ENCODE measurements at regions not wholly inside any gene's neighbourhood (a gene's known extent, or its start where the extent isn't known, plus 50 kb on each side); places are given as distances from the start of the nearest gene placed in this dataset.

DNA sequence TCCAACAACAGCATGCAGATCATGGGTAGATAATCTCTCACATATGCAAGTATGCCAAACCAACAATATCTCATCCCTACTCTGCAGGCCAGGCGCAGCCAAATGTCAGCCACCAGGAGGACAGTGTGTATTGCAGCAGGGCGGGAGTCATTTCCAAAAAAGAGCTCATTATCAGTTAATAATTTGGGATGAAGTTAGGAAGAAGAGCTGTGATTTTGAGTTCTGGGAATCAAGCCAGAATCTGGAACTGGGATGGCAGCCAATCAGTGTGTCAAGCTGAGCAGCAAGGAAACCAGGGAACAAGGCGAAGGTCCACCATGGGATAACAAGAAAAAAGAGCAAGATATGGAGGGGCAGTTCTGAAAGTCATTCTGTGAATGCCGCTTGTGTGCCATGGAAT is 88.2 kb upstream of the CAMK2D start:
- DNase-seq: no peak

DNA sequence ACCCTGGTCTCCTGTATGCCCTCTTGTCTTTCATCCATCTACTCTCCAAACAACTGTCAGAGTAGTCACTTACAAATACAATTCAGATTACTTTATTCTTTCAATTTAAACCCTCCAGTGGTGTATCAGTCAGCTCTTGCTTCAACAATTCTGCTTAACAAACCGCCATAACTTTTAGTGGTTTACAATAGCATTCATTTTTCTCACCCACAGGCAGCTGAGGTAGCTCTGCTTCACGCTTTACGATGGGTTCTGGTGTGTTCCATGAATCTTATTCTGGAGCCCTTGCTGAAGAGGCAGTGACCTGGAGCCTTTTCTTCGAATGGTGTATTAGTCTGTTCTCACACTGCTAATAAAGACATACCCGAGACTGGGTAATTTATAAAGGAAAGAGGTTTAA is 86.2 kb upstream of the CAMK2D start:
- no peak for DNase-seq

DNA sequence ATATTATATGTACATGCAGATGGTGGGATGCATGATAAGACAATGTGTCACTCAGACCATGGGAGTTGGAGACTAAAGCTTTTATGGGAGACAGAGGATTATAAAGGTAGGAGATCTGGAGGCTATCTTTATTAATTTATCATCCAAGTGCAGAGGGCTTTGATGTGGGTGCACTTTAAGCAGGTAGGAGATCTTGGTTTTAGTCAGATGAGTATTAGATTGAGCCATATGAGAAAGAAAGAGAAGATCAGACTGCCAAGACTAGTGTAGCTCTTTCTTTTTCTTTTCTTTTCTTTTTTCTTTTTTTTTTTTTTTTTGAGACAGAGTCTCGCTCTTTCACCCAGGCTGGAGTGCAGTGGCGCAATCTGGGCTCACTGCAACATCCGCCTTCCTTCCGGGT is 84.9 kb upstream of the CAMK2D start:
- no peak for DNase-seq

DNA sequence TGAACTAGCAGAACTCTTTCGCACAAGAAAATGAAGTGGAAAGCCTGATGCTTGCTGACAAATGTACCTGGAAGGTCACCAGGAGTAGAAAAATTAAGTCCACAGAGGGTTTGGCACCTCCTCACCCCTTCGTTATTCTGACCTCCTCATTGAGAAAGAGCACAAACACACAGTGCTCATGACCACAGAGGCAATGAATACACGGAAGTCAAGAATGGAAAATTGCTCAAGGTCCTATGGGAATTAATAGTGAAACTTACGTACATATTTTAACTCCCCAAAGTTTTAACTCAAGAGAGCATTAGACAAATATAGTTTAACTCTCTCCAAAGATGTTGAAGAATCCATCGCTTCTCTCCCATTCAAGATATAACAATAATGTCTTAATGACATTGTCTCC is 83.6 kb upstream of the CAMK2D start:
- DNase-seq: no peak

DNA sequence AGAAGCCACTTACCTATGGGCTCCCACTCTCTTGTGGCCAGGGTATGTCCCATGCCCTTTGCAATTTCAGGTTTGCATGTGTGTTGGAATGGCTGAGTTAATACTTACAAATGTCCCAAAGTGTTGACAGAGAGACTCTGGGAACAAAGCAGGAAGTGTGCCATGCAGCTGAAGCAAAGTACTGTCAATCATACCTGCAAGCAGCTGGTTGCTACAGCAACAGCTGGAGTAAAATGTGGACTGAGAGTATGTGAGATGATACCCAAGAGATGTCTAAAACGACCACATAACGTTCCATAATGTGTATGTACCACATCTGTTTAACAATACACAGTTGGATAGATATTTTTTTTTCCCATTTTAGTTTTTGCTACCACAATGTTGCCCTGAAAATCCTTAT is 82.8 kb upstream of the CAMK2D start:
- DNase-seq: no peak

DNA sequence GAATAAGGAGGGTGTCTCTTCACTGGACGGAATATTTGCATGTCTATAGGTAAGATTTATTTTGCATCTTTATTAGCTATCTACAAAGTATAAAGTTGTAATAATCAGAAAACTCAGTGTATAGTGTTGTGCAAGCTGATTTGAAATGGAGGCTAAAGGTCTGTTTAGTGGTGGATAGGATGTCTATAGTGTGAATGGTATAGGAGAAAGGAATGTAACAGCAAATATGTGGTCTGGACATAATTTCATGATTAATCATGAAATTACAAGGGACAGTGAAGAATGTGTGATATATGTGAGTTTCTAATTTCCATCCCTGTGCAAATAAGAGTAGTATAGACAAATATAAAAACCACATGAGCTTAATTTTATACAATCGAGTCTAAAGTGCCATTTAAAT is 79.3 kb upstream of the CAMK2D start:
- DNase-seq: no peak

DNA sequence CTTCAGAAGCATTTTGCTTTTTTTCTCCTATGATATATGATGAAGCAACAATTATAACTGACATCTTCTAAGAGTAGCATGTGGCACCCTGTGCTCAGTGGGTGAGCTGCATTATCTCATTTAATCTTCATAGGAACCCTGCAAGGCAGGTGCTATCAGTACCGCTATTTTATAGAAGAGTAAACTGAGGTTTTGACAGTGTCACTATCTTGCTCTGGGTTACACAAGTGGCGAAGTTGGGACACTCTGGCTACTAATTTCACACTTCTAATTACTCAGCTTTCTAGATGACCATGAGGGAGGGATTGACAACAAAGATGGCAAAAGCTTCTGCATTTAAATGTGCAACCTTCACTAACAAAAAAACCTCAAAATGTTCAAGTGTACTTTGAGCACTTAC is 76.9 kb upstream of the CAMK2D start:
- no peak for DNase-seq

DNA sequence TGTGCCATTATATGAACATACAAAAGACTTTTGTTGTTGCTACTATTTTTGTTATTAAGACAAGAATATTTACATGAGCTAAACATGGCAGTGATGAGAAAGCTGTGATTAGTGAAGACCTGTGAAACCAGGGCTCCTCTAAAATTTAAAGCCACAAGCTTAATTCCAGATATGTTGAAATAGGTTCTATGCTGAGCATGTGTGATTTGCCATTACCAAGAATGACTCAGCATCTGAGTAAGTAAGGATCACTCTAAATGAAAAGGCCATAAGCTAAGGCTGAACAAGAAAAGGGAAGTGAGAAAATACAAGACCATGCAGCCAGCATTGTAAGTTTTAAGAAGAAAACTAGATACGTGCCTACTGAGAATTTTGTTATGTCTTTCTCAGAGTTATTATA is 75.9 kb upstream of the CAMK2D start:
- no peak for DNase-seq

DNA sequence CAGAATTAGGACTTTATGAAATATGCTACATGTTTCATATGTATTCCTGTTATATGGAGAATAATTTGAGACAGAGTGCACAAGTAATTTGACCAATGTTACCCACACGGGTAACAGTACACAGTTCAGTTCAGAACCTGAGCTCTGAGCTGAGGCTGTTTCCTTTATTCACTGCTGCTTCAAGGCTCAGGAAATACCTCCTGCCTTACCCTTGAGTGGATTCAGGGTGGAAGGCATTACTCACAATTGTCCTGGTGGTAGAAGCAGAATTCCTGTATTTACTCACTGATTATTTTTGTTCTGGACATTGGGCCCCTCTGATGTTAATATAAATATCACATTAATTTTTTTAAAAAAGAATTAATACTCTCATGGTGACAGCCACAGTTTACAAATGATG is 73.5 kb upstream of the CAMK2D start:
- no peak for DNase-seq

DNA sequence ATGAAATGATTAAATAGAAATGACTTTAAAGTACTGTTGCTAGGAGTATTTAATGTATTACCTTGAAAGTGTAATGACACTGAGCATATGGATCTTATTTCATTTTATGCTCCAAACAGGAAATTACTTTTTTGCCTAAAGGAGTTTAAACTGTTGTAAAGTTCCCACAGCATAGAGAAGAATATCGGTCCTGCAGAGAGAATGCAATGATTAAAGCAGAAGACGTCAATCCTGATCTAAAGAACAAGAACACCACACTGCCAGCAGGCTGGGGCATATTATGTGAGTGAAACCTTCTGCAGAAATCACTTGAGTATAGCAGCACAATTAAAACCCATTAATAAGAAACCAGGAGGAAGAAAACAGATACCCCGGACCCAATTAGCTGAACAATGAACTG is 72.8 kb upstream of the CAMK2D start:
- DNase-seq: no peak

DNA sequence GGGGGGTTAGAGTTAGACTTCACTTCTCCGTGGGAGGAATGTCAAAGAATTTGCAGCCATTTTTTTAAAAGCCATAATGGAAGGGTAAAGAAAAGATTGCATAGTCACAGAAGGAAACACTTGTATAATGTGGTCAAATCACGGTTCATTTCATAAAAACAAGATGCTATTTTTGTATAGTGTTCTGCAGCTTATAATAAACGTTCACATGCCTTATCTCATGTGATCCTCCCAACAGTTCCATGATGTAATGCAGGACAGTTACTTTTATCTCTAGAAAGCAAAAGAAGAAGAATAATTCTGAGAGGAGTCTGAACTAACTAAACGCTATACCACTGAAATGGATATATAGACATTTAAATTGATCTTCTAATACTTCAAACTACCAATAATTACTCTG is 71.3 kb upstream of the CAMK2D start:
- DNase-seq: no peak

DNA sequence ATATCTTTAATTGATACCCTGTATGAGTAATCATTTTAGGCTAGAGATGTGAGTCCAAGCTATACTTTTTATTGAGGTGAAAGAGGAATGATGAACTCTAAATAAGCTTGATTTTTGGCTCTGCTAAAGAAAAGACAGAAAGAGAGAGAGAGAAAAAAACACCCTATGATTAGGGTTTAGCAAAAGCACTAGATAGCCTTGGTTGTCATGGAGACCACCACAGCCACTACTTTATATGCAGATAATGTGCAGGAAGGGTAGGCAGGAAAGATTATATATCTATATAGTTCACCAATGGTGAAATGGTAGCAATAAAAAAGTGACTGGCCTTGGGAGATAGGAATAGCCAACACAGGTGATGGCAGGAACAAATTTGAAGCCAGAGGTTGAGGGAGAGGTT is 69.9 kb upstream of the CAMK2D start:
- no peak for DNase-seq

DNA sequence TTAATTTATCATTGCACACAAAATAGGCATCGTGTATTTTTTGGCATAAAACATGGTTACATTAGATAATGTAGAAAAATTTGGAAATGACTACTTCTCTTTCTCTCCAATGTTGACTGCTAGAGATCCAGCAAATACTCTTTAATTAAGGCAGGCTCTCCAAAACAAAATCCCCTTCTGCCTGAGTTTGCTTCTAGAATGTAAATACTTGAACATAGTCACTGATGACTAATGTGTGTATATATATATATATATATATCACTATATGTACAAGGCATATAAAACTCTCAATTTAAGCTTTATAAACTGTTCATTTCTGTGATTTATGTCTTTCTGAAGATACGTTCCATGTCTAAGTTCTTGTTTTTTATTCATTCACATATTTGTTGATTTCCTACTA is 67.2 kb upstream of the CAMK2D start:
- DNase-seq: no peak

DNA sequence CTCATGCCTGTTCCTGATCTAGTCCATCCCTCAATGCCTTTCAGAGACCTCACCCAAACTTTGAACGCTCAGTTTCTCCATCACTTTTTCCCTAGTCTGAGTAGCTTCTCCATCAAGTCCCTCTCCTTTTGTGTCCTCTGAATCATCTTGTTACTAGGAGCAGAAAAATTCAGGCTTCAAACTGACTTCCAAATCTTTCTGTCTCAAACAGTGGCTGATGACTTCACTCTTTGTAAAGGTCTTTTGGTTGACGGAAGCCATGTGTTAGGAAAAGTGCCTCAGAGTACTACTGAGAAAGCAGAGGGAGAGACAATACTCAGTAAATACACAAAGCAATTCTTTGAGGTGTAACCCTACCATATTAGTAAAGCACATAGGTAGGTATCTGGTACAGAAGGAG is 65.7 kb upstream of the CAMK2D start:
- no peak for DNase-seq

DNA sequence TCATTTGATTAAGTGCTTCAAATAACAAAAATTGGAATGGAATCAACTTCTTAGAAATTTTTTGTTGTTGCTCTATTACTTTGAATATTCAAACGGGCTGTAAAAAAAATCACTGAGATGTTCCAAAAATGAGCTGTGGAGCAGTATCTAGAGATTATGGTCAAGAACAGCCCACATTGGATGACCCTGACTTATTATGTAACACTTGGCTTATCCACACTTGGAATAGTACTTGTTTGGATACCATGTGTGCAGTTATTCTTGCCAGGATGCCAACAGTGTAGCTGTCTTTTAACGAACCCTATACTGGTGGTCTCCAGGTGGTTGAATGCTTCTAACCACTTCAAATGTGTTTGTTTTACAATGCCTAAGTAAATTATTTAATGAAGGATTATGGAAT is 64.9 kb upstream of the CAMK2D start:
- no peak for DNase-seq

DNA sequence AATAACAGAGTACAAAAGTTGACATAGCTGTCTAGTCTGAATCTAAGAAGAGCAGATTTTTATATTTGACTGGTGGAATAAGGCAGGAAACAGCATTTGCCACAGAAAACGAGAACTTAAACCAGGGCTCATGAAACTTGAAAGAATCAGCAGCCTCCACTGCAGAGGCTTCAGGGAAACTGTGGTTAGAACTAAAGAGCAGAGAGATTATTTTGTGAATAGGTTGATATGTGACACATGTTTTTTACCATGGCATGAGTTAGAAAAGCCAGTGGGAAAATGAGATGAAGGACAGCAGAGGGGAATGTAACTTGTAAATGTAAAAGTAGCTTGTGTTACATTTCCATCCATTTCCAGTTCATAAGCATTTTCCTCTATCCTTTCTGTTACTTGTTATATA is 63.7 kb upstream of the CAMK2D start:
- DNase-seq: peak; percentile 31

DNA sequence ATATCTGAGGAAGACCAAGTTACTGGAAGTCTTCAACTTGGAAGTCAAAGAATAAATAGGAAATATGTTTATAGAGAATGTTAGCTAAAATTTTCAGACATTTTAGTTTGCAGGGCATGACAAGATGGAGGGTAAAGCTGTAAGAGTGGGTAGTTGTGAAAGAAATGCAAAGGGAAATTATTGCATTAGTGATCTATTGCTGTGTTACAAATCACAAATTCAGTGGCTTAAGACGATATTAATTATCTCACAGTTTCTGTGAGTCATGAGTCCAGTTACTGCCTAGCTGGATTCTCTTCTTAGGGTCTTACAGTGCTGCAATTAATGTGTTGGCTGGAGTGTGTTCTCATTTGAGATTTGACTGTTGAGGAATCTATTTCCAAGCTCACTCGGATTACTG is 62.9 kb upstream of the CAMK2D start:
- no peak for DNase-seq

DNA sequence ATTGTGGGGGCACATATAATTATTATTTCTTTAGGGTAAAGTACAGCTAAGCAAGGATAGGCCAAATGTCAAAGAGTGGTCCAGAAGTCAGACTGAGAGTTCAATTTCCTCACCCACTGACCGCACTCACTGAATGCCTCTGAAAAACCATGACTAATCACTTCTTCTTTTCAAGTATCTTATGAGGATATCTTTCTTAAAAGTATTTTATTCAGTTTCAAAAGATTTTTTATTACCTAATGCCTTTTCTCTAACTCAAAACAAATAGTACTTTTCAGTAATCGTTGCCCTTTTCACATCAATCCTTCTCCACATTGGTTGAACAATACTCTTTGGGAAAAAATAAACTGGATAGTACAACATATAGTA is 61.7 kb upstream of the CAMK2D start:
- DNase-seq: no peak

DNA sequence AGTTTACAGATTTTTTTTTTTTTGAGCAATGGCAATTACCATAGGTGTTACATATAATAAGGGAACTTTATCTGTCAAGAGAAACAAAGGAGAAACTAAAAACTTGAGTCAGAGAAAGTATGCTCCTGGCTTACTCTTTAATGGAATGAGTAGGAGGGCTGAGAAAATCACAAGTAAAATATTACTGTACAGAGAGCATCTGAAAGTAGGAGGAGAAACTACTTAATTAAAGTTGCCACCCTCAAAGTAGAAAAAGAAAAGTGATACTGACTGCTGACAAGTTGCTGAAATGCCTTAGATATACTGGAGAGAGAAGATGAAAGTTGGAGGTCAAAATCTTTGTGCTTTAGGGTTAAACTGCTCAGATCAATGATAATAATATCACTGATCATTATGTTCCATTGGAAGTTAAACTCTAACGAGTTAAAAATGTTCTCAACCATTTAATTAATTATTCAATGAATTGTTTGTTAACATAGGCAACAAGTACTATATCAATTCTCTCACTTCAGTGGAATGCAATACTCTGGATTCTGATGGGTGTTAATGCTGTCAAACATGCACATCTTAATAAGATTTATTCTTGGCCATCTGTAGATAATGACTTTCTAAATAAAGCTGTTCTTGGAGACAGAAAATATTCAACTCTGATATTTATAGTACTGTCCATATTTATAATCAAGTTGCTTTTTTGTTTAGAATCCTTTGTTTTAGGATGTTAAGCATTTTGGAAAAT is 61.2 kb upstream of the CAMK2D start:
- no peak for DNase-seq

DNA sequence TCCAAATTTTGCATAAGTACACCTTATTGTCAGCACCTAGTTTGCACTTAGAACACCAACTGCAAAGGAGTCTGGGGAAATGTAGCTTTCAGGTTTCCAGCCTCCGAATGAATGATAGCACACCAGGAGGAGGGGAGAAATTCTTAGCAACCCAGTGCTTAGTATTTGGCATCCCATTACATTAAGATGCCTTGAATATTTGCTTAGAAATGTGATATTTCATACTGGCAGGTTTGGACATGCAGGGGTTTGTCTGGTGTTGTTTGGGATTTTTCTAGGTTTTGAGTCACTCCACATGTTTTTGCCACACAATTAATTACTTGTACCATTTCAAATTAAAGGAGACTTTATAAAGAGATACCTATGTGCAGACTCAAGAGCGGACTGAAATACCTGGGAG is 60.3 kb upstream of the CAMK2D start:
- no peak for DNase-seq

DNA sequence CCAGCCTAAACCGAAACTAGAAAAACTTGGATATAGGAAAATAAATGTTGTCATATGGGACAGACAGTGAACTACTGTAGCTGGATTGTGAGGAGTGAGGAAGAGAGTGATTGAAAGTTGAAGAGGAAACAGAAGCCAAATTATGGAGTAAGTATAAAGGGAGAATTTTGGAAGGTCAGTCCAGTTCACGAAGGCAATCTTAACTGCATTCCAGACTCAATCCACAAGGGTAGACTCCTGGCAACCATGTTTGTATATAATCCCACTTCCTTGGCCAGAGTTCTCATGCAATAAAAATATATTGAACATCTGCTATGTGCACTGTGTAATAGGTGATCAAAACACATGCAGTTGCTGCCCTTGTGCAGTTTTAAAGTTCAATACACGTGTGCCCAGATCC is 58.6 kb upstream of the CAMK2D start:
- DNase-seq: no peak

DNA sequence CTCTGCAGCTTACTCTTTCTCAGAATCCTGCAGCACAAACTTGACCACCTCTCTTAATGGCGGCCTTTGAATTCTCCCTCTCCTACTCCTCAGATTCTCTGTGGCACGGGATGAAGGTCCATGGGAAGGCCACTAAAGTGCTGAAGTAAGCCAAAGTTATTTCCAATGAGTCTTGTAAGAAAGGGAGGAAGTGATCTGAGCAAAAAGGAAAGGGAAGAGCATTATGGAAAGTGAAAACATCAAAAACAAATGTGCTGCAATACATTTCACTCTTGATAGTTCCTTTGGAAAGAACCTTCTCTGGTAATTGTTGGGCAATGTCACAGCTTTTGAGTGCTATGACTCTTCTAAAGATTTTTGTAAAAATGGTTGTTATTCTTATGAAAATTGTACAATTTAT is 54.3 kb upstream of the CAMK2D start:
- DNase-seq: no peak

DNA sequence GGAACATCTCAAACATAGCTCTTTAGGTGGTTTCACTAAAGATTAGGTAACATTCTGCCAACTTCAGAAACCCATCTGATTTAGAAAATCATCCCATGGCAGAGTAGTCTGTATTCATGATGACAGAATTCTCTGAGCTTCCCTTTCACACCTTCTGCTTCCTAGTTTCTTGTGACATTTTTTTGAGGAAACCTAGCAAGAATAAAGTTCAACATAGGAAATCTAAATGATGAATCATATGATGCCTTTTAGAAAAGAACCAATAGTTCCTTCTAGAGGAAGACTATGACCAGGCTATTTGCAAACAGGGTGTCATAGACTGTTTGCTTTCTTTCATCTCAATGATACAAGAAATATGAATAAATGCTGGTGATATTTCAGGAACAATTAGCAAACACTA is 49.8 kb upstream of the CAMK2D start:
- DNase-seq: no peak

Measured in central memory CD4-positive, alpha-beta T cell (primary cell).